Skin of body (tissue), 1 donor: ENCODE measurements at regions not wholly inside any gene's neighbourhood (a gene's known extent, or its start where the extent isn't known, plus 50 kb on each side); places are given as distances from the start of the nearest gene placed in this dataset.

Experiments used
- DNase-seq: peaks from one replicate; lab custom pipeline; 2025; lab: John Stamatoyannopoulos, UW

DNA sequence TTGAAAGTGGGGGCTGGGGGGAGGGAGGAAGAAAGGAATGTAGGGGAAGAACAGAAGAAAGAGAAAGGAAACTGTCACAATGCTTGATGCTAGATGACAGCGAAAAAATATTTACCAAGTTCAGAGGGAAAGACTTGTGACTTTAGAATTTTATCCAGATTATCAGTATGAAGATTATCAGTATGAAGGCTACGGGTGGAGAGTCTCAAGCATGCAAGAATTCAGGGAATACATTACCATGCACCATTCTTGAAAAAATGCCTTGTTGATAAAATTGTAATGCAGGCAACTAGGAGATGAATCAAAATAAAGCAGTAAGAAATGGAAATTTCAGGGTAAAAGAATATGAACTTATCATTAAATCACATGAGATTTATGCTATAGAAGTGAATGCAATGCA lies 376.8 kb downstream of the PCNX1 start:
- no peak for DNase-seq

GRCh38 chr14:71286126-71286525 lies 378.9 kb downstream of the PCNX1 start:
- no peak for DNase-seq

DNA sequence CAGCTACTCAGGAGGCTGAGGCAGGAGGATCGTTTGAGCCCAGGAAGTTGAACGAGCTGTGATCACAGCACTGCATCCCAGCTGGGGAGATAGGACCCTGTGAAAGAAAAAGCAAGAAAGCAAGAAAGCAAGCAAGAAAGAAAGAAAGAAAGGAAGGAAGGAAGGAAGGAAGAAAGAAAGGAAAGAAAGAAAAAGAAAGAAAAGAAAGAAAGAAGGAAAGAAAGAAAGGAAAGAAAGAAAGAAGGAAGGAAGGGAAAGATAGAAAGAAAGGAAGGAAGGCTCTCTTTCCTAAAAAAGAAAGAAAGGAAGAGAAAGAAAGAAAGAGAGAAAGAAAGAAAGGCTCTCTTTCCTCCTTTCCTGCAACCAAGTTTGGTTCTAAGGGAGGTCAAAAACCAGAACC lies 380.3 kb downstream of the PCNX1 start:
- no peak for DNase-seq

GRCh38 chr14:71289536-71289935 lies 382.3 kb downstream of the PCNX1 start:
- no peak for DNase-seq

- DNase-seq, result no peak
Measured at GRCh38 chr14:71290301-71290700, 383.0 kb downstream of the PCNX1 start.

GRCh38 chr14:71290960-71291466 lies 383.8 kb downstream of the PCNX1 start:
- DNase-seq, result peak; percentile 1

GRCh38 chr14:71296184-71296583 lies 388.9 kb downstream of the PCNX1 start:
- no peak for DNase-seq

DNA sequence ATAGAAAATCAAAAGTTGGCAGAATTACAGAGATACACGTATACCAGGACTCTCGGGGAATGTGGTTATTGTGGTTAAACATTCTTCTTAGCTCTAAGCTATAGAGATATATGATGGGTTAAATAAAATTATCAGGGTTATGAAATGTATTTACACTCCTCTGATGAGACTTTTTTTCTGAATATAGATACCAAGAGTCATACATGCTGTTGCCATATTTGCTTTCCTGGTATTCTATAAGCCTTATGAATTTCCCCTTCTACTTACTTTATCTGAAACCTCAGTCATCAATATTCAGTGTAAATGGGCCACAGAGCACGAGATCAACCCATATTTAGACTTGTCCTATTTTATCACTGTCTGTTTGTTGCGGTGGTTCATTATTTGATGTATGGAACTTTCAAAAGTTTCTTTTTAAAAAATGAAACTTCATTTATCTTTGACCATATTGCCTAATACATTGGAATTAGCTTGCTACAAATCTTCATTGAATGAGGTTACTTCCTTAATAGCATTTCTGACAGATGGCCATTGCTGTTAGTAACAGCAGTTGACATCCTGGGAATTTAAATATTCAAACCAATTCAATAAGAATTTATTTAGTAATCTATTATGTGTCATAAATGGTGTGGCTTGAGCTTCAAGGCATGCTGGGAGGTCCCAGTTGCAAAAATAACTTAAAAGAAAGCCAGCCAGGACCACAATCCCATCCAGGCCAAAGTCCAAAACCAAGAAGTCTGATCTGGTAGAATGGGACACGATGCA lies 393.5 kb downstream of the PCNX1 start:
- DNase-seq, result no peak

GRCh38 chr14:71301611-71302010 lies 394.4 kb downstream of the PCNX1 start:
- no peak for DNase-seq

DNA sequence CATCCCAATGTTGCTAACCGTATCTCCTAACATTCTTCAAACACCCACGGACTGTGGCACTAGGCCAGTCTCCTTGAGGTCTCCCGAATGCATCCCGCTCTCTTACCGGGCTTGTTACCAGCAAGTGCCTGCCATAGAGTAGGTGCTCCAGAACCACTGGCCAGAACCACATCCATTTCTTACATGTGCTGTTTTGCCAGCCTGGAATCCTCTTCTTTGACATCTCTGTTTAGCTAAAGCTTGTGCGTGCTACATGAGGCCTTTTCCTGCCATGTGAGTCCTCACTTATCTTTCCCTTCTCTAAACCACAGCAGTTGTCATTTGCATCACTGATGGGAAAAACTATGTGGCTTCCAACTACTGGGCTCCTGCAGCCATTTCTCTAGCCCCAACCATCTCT lies 397.4 kb downstream of the PCNX1 start:
- DNase-seq, result no peak

DNA sequence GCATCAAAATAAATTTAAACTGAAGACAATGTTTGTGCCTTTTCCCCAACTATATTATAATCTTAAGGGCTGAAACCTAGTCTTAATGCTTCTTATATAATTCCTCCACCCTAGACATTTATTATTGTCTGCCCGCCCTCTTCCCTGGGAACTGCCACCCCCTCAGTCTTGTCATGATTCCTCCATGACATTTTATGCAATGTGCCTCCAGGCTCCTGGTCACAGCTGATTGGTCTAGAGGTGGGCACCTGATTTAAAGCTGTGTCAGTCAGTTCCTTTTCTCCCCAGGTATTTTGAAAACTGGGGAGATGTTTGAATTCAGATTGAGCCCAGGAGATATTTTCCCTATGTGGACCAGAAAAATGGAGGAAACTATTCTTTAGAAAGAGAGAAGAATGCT lies 401.4 kb downstream of the PCNX1 start:
- DNase-seq, result no peak

DNA sequence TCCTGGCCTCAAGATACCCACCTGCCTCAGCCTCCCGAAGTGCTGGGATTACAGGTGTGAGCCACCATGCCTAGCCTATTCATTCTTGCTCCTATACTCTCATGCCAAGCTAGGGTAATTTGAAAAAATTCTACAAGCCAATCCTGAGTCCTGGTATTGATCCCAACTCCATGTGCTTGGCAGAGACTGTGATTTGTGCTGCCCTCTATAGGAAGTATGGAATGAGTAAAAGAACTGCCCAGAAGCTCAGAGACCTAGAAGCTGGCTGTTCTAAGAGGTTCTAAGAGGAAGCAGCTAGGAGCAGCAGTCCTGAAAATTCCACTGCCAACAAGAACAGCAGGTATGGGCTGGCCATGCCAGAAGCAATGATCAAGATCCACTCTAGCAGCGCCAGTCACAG lies 402.5 kb downstream of the PCNX1 start:
- DNase-seq, result no peak

GRCh38 chr14:71311061-71311460 lies 403.8 kb downstream of the PCNX1 start:
- DNase-seq, result no peak

DNA sequence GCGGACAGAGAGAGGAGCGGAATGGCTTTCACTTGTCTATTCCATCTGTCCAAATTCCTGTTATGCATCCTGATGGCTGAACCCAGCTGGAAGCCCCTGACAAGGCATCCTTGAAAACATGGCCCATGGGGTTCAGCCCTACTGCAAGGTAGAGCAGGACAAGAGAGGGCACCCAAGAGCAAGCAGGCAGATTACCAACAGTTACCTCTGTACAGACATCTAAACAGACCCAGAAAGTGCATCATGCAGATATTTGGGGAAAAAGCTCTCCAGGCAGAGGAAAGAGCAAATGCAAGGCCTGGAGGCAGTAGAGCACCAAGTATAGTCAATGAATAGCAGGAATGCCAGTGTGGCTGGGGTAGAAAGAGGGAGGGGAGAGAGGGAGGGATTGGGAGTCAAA lies 407.5 kb downstream of the PCNX1 start:
- no peak for DNase-seq

GRCh38 chr14:71317385-71318096 lies 410.3 kb downstream of the PCNX1 start:
- DNase-seq, result no peak

- DNase-seq, result no peak
Measured at GRCh38 chr14:71318097-71318459, 410.8 kb downstream of the PCNX1 start.

GRCh38 chr14:71319666-71320065 lies 412.4 kb downstream of the PCNX1 start:
- no peak for DNase-seq

DNA sequence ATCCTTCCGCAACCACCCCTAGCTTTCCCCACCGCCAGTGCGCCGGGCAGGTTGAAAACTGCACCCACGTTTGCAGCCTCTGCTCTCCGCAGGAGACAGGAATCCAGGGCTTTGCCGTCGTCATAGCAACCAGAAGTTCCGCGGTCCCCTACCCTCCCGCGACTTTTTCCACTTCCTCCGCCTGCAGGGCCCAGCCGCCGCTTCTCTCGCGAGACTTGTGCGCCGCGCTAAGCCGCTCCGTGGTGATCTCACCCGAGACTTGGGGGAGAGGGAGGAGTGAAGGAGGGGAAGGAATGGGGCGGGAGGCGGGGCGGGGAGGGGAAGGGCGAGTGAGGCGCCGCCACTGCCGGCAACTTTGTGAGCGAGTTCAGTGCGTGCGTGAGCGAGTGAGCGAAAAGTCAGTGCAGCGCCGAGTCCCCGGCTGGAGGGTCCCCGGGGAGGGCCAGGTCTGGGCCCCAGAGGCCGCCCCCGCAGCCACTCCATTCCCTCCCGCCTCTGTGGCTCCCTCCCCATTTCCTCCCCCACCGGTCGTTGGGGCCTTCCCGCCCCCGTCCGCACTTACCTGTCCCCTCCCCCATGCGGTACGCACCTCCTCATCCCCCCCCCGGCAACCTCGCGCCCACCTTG lies 413.0 kb downstream of the PCNX1 start, which contains the start of gene SIPA1L1:
TSS of gene SIPA1L1 (plus strand) at position 370 of the 627 bp plus-strand sequence.
- peak; percentile 99 for DNase-seq

- DNase-seq, result no peak
Measured at GRCh38 chr14:71320734-71321573, 413.7 kb downstream of the PCNX1 start.

DNA sequence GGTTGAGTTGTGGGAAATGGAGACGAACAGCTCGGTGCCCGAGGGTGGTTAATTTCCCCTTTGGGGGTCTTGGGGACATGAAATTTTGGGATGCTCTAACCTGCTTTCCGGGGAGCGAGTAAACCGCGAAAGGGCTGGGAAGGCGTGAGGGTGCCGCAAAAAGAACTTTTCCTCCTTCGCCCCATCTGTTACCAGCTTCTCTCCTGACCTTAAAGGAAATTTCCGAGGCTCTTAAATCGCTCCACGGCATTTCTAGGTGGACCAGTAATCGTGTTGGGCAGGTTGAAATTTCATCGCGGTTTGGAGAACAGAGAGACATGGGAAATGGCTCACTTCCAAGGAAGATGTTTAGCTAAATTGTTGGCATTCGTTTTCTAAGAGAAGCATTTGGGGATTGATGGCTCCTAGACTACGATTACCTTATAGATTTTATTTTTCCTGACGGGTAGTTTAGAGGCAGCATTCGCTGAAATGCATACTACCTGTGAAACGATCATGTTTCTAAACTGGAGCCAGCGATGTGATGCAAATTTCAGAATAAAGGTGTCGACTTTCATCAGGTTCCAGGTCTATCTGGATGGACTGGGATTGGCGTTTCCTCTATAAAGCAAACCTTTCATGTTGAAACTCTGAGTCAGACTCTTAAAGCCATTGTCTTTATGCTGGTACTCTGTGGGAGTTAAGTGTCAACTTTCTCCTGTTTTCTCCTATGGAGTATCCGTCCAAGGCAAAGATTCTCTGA lies 414.5 kb downstream of the PCNX1 start:
- DNase-seq, result peak; percentile 47
